NCI-H460 (cell line): ENCODE measurements at regions not wholly inside any gene's neighbourhood (a gene's known extent, or its start where the extent isn't known, plus 50 kb on each side); places are given as distances from the start of the nearest gene placed in this dataset.

ENCODE experiments used
- DNase-seq: peaks from one replicate; pipeline ENCODE4 v3.0.0-alpha.2; 2016; ENCODE audit warnings: low read depth; ENCODE audit errors: extremely low read depth

- DNase-seq = no peak
Observed at GRCh38 chr18:34077599-34077998, 147.1 kb downstream of the NOL4 start.

DNA sequence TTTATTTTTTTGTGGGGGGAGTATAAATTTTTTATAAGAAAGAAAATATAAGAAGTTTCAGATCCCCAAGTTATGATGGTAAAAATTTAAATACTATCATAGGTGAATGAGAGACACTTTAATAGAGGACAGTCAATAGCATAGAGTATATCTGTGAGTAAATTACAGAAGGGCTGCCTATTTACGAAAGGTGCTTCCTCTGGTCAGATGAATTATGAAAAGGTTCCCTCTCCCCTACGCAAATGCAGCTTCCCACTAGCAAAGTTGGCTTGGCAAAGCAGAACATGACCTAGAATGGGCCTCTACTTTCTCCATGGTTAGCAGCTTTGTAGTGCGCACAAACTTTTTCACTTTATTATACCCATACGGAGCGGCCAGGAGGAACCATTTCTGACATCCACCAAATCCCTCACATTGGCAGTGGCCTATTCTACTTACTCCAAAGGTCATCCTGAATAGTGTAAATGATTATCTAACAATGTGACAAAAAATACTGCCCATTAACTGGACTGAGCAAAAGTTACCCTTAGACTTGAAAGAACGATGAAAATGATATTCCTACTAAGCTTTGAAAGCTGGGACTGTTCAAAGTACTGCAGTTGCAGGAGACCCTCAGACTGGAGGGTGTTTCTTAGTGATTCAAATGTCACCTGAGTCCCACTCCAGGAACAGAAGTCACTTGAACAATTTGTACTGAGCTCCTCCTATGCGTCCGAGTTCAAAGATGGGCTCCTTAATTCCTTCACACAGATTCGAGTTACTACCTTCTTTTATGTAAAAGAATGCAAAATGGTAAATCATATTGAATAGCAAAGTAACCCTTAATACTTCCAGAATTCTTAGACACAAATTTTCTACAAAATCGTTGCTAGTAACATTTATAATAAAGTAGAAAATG, 148.5 kb downstream of the NOL4 start:
- no peak for DNase-seq

GRCh38 chr18:34061226-34061625, 163.5 kb downstream of the NOL4 start:
- DNase-seq = no peak

DNA sequence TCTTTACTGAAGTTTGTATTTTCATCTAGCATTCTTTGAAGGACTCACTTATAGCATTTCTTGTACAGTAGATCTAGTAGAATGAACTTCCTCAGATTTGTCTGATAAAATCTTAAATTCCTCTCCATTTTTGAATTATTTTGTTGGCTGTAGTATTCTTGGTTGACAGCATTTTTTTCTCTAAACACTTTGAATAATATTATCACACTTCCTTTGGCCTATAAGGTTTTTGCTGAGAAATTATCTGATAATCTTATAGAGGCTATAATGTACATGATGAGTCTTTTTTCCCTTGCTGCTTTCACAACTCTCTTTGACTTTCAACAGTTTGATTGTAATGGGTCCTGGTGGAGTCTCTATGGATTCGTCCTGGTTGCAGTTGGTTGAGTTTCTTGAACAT, 169.5 kb downstream of the NOL4 start:
- DNase-seq = no peak

- DNase-seq = no peak
Observed at GRCh38 chr18:34050661-34051060, 174.1 kb downstream of the NOL4 start.

DNA sequence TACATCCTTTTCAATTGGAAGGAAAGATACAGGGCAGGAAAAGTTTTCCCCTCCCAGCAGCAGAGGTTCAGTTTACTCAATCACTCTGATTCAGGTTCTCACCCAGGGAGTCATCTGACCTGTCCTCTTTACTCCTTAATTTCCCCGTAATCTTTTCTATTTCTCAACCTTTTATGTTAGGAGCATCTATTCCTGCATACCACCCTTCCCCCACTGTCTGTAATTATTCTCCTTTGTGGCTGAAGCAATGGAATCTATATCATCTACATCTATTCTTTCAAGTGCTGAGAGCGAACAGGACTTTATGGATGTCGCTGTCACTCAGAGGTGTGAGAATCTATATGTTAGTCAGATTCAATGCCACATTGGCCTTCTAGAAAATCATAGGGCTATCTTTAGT, 175.2 kb downstream of the NOL4 start:
- DNase-seq = no peak

DNA sequence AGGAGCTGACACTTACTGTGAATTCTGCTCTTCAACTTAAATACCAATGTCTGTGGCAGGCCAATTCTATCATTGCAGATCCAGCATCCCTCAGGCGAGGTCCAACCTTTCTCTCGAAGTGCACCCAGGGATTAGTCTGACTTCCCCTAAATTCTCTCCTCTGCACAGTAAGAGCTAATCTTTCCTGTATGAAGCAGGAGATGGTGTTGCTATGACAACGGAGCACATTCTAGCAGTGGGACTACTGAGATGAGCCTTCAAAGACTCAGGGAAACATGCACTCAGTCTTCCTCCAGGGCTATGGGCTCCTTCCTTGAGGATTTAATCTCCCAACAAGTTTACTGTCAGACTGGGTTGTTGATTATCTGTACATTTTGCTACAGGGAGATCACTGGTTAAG, 176.3 kb downstream of the NOL4 start:
- no peak for DNase-seq

- DNase-seq = no peak
Observed at GRCh38 chr18:34042423-34043146, 182.1 kb downstream of the NOL4 start.

- no peak for DNase-seq
Observed at GRCh38 chr18:34039611-34040010, 185.1 kb downstream of the NOL4 start.

GRCh38 chr18:34039201-34039600, 185.5 kb downstream of the NOL4 start:
- no peak for DNase-seq

DNA sequence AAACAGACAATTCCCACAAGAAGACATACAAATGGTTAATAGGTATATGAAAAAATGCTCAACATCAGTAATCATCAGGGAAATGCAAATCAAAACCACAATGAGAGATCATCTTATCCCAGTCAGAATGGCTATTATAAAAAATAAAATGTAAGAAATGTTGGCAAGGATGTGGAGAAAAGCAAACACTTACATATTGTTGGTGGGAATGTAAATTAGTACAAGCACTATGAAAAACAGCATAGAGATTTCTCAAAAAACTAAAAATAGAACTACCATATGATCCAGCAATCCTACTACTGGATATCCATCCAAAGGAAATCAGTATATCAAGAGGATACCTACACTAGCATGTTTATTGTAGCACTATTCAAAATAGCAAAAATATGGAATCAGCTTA, 186.6 kb downstream of the NOL4 start:
- no peak for DNase-seq

- DNase-seq = no peak
Observed at GRCh38 chr18:34033968-34034367, 190.7 kb downstream of the NOL4 start.

DNA sequence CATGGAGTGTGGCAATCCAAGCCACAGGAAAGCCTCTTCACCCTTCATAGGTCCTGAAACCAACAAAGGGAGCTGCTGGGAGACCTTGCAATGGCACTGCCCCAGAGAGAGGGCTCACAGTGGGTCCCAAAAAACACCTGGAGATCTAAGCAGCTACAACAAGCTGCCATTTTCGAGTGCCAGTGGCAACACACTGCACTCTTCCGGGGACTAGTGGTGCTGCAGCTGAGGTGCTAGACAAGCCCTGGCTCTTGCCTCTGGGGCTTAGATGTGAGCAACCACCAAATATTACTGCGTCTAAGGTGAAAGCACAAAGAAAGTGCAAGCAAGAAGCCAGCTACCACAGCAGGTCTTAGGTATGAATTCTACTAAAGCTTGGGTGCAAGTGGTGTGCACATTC, 192.9 kb downstream of the NOL4 start:
- no peak for DNase-seq

- DNase-seq = no peak
Observed at GRCh38 chr18:34028324-34028723, 196.4 kb downstream of the NOL4 start.

DNA sequence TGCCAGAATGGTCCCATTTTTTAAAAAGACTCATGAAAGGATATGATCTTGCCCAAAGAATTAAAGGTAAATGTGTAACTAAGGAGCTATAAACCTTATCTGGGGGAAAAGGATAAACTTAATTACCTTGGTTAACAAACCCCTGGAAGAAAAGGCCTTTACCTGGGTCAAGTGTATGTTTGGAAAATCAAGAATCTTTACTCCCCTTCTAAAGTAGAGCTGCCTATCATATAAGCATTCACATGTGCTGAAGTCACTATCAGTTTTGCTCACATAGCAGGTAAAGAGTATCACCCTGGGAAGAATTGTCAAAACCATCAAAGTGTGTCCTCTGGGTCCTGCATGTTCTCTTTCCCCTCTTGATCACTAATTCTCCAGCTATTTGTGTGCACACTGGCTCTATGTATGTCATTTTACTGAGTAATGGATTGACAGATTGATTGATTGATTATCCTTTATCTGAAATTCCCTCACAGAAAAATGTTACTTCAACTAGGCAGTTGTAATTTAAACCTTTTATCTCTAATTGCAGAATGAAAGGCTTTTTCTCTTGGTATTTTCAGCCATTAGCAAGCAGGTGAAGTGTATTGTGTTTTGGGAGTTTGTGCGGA, 199.4 kb downstream of the NOL4 start:
- no peak for DNase-seq

DNA sequence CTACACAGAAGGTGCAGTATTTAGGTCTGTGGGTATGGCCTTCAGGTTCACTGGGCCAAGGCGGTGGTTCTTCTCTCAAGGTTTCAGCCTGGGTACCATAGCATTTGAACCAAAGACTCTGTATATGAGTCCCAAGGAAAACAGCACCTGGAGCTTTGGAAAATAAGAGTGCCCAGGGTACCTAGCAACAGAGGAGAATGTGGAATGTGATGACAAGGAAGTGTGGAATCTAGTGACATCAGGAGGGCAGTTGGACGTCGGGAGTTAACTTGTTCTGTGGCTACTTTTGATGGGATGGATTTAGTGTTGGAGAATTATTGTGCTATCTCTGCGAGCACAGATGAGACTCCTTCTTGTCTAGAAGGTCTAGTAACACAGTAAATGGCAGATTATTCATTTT, 201.2 kb downstream of the NOL4 start:
- DNase-seq = no peak

- DNase-seq = no peak
Observed at GRCh38 chr18:34018336-34018735, 206.4 kb downstream of the NOL4 start.

- no peak for DNase-seq
Observed at GRCh38 chr18:34003687-34004086, 221.0 kb downstream of the NOL4 start.

GRCh38 chr18:34002130-34002529, 222.6 kb downstream of the NOL4 start:
- no peak for DNase-seq

DNA sequence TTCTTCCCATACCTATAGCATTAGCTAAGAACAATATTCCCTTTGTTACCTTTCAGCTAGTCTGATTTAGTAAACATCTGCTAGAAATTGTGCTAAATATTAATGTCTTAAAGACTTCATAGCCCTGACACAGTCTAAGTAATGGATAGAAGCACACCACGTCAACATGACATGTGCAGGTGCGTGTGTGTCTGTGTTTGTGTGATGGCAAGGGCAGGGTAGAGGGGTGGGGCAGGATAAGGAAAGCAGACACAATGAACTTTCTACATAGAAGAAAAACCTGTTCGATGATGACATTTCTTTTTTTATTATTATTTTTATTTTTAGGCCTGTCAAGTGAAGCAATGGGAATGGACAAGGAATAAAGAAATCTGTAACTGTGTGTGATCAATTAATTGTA, 223.3 kb downstream of the NOL4 start:
- no peak for DNase-seq

- no peak for DNase-seq
Observed at GRCh38 chr18:33987206-33987605, 237.5 kb downstream of the NOL4 start.

- DNase-seq = no peak
Observed at GRCh38 chr18:33983126-33983525, 241.6 kb downstream of the NOL4 start.
